ENCODE measurements at regions not wholly inside any gene's neighbourhood (a gene's known extent, or its start where the extent isn't known, plus 50 kb on each side); places are given as distances from the start of the nearest gene placed in this dataset.

- DNase-seq (ENCODE audit: low read depth in 2 of 3, low spot score in 2 of 3) = no peak
These were observed 753.2 kb upstream of the EEF2KMT start for GRCh38 chr16:5850632-5851392.

GRCh38 chr16:5845046-5845445 is 747.5 kb upstream of the EEF2KMT start:
- DNase-seq (ENCODE audit: low read depth in 2 of 3, low spot score in 2 of 3) = no peak

- no peak for DNase-seq (ENCODE audit: low read depth in 2 of 3, low spot score in 2 of 3)
These were observed 744.4 kb upstream of the EEF2KMT start for GRCh38 chr16:5841974-5842373.

- no peak for DNase-seq (ENCODE audit: low read depth in 2 of 3, low spot score in 2 of 3)
These were observed 741.1 kb upstream of the EEF2KMT start for GRCh38 chr16:5838725-5839124.

GRCh38 chr16:5838071-5838470 is 740.5 kb upstream of the EEF2KMT start:
- DNase-seq (ENCODE audit: low read depth in 2 of 3, low spot score in 2 of 3) = no peak

- DNase-seq (ENCODE audit: low read depth in 2 of 3, low spot score in 2 of 3) = no peak
These were observed 739.5 kb upstream of the EEF2KMT start for GRCh38 chr16:5837007-5837670.

- DNase-seq (ENCODE audit: low read depth in 2 of 3, low spot score in 2 of 3) = no peak
These were observed 738.3 kb upstream of the EEF2KMT start for GRCh38 chr16:5835876-5836275.

GRCh38 chr16:5826332-5826731 is 728.7 kb upstream of the EEF2KMT start:
- no peak for DNase-seq (ENCODE audit: low read depth in 2 of 3, low spot score in 2 of 3)

- no peak for DNase-seq (ENCODE audit: low read depth in 2 of 3, low spot score in 2 of 3)
These were observed 722.9 kb upstream of the EEF2KMT start for GRCh38 chr16:5820472-5820871.

- DNase-seq (ENCODE audit: low read depth in 2 of 3, low spot score in 2 of 3) = no peak
These were observed 718.1 kb upstream of the EEF2KMT start for GRCh38 chr16:5815570-5816237.

- no peak for DNase-seq (ENCODE audit: low read depth in 2 of 3, low spot score in 2 of 3)
These were observed 703.8 kb upstream of the EEF2KMT start for GRCh38 chr16:5801396-5801795.

GRCh38 chr16:5793556-5793955 is 696.0 kb upstream of the EEF2KMT start:
- no peak for DNase-seq (ENCODE audit: low read depth in 2 of 3, low spot score in 2 of 3)

GRCh38 chr16:5791011-5791657 is 693.5 kb upstream of the EEF2KMT start:
- DNase-seq (ENCODE audit: low read depth in 2 of 3, low spot score in 2 of 3) = no peak

GRCh38 chr16:5790512-5790911 is 692.9 kb upstream of the EEF2KMT start:
- DNase-seq (ENCODE audit: low read depth in 2 of 3, low spot score in 2 of 3) = no peak

- no peak for DNase-seq (ENCODE audit: low read depth in 2 of 3, low spot score in 2 of 3)
These were observed 691.4 kb upstream of the EEF2KMT start for GRCh38 chr16:5789033-5789432.

- DNase-seq (ENCODE audit: low read depth in 2 of 3, low spot score in 2 of 3) = no peak
These were observed 683.8 kb upstream of the EEF2KMT start for GRCh38 chr16:5781436-5781835.

GRCh38 chr16:5776876-5777275 is 679.3 kb upstream of the EEF2KMT start:
- DNase-seq (ENCODE audit: low read depth in 2 of 3, low spot score in 2 of 3) = no peak

GRCh38 chr16:5775916-5776315 is 678.3 kb upstream of the EEF2KMT start:
- DNase-seq (ENCODE audit: low read depth in 2 of 3, low spot score in 2 of 3) = no peak

- no peak for DNase-seq (ENCODE audit: low read depth in 2 of 3, low spot score in 2 of 3)
These were observed 672.5 kb upstream of the EEF2KMT start for GRCh38 chr16:5770118-5770517.

GRCh38 chr16:5769513-5769912 is 671.9 kb upstream of the EEF2KMT start:
- no peak for DNase-seq (ENCODE audit: low read depth in 2 of 3, low spot score in 2 of 3)

GRCh38 chr16:5768445-5768844 is 670.9 kb upstream of the EEF2KMT start:
- no peak for DNase-seq (ENCODE audit: low read depth in 2 of 3, low spot score in 2 of 3)
